M059J (cell line): ENCODE measurements at regions not wholly inside any gene's neighbourhood (a gene's known extent, or its start where the extent isn't known, plus 50 kb on each side); places are given as distances from the start of the nearest gene placed in this dataset.
A peak's percentile ranks its signal among the peaks of the same experiment; 100 is the strongest.
"Not testable (repeated sequence)": the region's sequence is repeated elsewhere in the genome, so short reads cannot be mapped to it uniquely, and the experiment has no call there.

ENCODE experiments used
- DNase-seq: peaks from one replicate; pipeline ENCODE4 v3.0.0-alpha.2; 2012; ENCODE audit warnings: low read depth

DNA sequence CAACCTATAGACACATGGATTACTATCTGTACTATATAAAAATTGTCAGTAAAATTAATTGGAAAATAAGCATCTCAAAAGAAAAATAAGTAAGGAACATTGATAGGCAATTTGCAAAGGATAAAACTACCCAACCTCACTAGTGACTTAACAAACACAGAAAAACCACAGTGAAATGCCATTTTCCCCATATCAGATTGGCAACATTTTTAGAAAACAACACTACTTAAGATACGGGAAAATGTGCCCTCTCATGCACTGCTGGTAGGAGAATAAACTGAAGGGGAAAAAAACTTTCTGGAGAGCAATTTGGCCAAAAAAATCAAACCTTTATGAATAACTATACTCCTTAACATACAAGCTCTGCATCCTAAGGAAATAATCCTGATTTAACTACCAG lies 254.0 kb downstream of the DEPDC1B start:
- DNase-seq, result peak; percentile 42

DNA sequence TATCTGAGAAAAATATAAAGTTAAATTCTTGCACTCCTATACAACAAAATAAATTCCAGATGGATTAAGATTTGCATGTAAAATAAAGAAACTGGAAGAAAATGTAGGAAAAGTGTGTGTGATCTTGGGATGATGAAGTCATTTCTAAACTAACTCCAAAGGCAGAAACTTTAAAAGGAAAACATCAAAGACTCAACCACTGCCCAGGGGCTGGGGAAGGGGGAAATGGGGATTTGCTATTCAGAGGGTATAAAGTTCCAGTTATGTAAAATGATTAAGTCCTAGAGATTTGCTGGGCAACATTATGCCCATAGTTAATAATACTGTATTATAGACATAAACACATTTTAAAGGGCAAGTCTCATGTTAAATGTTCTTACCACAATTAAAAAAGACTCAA lies 254.5 kb downstream of the DEPDC1B start:
- no peak for DNase-seq

DNA sequence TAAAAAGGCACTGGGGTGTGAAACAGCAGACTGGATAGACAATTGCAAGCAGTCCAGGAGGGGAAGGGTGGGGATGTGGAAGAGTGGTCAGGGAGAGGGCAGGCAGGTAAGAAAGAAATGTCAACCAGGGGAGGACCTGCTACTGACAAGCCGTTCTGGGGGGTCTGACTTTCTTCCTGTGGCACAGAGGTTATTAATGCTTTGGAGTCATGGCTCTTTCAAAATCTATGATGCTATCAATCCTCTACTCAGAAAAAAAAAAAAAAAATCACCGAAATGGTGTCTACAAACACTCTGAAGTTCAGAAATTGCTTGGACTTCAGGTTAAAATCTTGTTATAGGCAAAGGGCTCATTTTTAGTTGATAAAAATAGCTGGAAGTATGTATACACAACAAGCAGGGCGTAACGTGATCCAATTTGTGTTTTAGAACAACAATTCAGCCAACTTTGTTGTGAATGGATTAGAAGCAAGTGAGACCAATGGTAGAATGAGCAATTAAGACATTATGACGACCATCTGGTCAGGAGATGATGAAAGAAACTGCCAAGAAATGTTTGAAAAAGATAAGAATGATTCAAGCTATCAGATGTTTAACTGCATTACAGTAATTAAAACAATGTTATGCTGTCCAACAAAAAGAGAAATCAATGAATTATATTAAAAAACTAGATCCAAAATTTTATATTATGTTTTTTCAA lies 255.2 kb downstream of the DEPDC1B start:
- no peak for DNase-seq

DNA sequence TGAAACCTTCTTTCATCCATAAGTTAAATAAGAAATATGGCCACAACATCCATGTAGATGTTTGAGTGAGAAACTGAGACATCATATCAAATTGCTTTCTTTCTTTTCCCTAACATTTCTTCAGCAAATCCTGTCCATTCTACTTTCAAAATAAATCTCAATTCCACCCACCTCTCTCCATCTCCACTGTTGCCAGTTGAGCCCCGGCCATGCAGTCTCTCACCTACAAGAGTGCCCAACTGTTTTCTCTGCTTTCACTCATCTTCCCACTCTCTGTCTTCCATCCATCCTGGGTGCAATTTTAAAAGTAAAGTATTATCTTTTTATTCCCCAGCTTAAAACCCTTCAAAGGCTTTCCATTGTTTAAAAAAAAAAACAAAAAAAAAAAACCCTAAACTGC lies 260.4 kb downstream of the DEPDC1B start:
- no peak for DNase-seq

DNA sequence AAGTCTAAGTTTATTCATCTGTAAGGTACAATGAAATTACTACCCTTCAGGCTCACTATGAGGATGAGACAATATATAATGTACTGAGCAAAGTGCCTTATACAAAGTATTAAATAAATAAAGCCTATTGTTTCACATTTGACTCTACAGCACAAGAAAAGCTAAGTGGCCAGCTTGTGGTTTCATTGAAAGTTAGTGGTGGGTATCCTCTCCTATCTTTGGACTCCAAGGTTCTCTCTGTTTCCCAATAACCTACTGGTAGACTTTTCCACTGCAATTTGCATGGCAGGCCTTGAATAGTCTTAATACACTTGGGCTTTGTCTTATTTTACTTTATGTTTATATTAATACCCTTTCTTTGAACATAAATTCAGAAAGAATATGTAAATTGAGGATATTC lies 262.7 kb downstream of the DEPDC1B start:
- no peak for DNase-seq

DNA sequence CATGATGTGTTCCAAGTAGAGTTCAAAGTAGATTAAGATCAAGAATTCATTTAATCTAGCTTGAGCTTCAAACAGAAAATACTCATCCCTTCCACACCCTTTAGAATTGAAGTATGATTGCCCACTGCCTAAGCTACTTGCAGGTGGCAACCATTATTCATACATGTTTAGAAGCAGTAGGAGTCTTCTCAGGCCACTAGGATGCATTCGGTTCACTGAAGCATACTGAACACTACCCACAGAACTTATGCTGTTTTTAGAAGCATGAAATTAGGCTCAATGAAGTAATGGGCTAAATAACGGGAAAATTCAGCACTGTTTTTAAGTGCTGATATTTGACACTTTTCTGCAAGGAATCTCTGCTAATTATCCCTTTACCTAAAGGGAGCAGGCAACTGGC lies 263.4 kb downstream of the DEPDC1B start:
- DNase-seq, result no peak

DNA sequence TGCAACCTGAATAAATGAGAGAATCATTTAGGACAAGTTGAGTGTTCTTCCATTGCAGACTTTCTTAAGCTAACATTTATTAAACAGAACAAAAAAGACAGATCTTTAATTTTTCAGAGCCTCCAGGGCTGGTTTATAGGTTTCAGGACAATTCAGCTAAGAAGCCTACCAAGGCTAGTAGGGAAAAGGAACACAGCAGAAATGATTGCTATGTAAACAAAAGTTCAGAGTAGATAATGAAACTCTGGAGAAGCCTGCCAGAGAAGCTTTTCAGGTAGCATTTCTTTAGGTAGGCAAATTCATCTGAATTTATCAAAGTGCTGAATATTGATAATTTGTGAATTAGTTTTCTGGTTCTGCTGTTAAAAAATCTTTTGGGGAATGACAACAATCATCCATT lies 264.2 kb downstream of the DEPDC1B start:
- no peak for DNase-seq

DNA sequence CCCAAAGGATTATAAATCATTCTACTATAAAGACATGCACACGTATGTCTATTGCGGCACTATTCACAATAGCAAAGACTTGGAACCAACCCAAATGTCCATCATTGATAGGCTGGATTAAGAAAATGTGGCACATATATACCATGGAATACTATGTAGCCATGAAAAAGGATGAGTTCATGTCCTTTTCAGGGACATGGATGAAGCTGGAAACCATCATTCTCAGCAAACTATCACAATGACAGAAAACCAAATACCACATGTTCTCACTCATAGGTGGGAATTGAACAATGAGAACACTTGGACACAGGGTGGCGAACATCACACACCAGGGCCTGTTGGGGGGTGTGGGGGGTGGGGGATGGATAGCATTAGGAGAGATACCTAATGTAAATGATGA lies 273.8 kb downstream of the DEPDC1B start:
- not testable (repeated sequence) for DNase-seq

DNA sequence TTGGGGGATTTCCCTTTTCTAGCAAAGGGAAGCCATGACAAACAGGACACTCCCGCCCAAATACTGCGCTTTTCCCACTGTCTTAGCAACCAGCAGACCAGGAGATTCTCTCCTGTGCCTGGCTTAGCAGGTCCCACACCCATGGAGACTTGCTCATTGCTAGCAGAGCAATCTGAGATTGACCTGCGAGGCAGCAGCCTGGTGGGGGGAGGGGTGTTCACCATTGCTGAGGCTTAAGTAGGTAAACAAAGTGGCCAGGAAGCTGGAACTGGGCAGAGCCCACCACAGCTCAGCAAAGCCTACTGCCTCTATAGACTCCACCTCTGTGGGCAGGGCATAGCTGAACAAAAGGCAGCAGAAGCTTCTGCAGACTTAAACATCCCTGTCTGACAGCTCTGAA lies 279.2 kb downstream of the DEPDC1B start:
- DNase-seq, result not testable (repeated sequence)

DNA sequence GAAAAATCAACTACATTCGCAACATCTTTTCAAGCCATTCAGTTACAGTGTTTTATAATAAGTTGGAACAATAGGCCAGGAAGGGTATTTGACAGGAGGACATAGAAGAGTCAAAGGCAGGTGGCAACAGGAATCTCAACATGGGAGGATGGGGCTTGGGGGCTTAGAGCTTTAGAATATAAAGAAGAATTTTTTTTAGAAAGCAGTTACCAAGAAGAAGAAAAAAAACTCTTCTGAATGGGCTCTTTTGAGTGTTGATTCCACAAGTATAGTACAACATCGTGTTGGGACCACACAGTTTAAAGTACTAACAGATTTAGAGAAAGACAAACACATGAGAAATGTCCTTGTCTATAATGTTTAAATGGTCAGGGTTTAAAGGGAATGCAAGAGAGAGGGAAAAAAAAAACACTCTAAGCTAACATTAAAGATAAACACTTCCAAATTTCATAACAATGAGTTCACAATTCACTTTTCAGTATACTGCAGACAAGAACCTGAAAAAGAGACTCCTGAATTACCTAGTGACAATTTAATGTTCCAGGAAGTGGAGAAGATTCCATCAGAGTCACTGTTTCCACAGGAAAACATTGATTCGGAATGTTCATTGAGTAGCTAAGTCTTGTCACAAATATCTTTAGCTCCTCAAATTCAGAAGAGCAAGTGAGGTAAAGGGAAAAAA lies 282.3 kb downstream of the DEPDC1B start:
- no peak for DNase-seq

DNA sequence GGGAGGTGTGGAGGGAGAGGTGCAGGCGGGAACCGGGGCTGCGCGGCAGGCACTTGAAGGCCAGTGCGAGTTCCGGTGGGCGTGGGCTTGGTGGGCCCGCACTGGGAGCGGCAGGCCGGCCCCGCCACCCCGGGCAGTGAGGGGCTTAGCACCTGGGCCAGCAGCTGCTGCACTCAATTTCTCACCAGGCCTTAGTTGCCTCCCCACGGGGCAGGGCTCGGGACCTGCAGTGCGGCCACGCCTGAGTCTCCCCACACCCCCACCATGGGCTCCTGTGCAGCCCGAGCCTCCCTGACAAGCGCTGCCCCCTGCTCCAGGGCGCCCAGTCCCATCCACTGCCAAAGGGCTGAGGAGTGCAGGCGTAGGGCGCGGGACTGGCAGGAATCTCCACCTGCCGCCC lies 284.5 kb downstream of the DEPDC1B start:
- no peak for DNase-seq

DNA sequence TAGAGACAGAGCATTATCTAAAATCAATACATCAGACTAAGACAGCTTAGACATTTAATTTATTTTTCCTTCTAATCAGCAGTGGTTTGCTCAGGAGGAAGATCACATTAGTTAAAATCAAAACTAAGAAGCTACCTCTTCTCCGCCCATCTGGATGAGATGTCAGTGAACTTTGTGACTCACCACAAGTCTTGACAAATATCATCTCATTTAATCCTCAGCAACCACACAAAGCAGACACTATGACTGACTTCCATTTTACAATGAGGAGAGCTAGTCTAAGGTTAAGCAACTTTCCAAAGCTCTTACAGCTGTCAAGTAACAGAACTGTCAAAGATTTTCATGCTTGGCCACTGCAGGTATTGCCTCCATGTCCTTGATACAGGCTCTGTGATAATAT lies 289.5 kb downstream of the DEPDC1B start:
- peak; percentile 56 for DNase-seq

DNA sequence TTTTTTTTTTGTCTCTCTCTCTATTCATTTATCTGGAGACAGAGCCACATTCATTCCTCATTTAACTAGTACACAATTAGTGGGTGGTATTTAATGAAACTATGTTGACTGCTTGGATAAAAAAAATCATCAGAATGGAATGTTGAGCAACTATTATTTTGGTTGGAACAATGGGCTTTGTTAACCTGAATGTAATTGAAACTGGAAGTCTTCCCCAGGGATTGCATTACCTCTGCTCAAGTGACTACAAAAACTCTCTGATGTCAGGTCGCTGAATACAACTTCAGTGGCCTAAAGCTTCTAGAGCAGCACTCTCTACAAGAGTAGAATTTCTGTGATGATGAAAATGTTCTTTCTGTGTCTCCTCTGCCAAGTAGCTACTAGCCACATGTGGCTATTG lies 295.8 kb downstream of the DEPDC1B start:
- DNase-seq, result peak; percentile 42

DNA sequence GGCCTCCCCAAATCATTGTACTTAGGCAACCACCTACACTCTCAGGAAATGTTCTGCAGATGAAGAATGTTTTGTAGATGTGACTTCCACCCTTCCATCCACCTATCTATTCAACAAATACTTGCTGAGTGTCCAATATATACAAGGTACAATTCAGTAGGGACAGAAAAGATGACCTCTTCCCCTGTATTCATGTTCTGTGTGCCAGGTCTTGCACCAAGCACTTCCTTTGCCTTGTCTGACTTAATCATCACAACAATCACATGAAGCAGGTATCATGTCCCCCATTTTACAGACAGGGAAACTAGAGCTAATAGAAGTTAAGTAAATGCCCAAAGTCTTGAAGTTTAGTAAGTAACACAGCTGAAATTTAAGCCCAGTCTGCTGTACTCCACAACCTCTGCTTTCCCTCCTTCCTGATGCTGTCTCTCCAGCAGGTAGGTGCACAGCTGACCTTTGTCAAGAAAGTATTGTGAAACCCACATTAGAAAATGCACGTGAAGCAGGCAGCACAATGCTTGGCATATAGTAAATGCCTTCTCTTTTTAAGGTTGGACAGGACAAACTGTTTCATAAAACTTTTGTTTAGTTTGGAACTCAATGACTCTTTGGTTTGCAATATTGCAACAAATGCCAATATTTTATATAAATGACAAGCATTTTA lies 296.5 kb downstream of the DEPDC1B start:
- DNase-seq, result no peak

DNA sequence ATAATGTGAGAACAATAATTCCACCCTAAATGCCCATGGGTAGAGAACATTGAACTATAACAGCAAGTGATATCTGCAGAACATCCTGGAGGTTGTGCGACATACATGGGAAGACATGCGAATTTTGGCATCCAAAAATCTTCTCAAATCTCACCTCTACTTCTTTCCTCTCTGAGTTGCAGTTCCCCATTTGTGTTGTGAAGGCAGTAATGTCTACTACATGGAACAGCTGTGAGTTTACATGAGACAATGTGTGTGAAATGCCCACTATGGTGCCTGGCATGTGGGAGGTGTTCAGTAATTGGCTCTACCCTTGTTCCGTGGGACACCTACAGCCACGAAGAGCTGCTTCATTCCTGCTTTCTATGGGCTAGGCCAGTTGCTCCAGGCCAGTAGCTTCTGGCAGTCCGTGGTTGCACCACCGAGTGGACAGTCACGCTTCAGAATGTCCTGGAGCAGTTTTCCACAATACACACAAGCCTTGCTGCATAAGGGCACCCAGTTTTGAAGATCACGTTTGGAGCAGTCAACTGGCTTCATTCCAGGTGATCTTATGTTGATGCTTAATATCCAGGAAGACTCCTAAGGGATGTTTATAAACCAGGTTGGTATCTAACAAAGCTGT lies 297.7 kb downstream of the DEPDC1B start:
- DNase-seq, result peak; percentile 34

DNA sequence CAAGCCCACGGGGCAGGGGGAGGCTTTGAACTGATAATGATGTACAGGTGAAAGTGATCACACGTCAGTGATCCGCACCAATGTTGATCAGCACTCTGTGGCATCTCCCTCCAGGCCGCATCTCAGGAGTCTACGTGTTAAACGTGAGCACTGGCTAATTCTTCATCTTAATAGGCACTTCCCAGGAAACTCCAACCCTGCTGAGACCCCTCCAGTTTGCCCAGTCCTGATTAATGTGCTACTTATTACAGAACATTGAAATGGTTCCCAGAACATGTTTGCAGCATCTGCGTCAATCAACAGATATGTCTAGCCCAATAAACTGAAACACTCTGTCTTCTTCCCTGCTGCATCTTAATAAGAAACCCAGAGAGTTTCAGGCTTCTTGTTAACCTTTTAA lies 298.4 kb downstream of the DEPDC1B start:
- no peak for DNase-seq

DNA sequence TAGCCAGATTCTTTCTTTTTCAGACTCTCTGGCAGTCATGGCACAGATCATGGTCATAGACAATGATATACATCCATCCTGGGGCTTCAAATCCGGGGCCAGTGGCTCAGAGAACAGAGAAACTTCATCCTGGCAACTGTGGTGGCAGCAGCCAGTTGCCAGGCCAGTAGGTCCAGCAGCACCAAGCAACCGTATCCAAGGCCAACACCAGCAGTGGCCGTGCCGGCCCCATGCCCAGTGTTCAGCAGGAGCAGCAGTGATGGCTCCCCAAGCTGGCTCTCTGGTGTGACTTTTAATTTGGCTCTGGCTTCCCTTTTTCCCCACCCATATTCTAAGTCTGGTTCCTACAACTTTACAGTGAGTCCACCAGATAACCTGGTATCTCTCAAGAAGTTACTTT lies 300.5 kb downstream of the DEPDC1B start:
- peak; percentile 18 for DNase-seq

DNA sequence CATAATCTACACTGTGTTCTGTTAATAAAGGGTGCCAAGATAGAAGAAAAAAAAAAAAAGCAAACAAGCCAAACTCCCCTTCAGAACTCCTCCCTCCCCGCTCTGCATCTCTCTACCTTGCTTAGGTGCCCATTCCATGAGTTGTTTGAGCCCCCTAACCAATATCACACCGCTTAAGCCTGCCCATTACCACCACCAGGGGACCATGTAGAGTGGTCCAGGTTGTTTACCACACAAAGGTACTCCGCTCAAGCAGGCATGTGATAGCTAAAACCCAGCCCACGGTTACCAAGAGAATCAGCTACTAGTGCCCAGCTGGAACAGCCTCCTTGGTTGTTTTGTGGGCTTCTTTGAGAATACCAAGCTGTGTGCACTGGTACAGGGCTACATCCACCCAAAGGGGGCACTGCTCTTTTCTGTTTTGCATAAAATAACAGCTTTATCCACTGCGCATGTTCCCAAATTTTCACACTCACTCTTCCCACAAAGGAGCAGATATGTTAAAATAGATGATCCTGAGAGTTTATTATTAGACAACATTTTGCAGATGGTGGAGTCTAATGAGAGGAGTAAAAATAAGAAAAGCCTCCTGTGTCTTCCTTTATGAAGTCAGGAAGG lies 304.1 kb downstream of the DEPDC1B start:
- DNase-seq, result no peak

DNA sequence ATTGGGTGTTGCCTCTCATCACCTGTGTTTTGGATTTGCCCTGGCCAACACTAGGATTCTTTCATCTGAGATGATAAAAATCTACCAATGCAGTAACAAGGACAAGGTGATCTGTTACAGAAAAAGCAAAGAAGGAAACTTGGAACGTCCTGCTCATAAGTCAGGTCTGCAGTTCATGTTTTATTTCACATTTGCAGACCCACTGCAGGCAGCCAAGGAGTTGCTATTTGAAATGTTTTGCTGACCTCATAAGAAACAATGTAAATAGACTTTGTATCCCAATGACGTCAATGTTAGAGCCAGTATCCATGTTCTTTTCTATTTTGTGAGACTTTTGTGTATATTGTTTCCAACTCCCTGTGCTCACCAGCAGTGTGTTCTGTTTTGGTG lies 312.9 kb downstream of the DEPDC1B start:
- DNase-seq, result no peak

DNA sequence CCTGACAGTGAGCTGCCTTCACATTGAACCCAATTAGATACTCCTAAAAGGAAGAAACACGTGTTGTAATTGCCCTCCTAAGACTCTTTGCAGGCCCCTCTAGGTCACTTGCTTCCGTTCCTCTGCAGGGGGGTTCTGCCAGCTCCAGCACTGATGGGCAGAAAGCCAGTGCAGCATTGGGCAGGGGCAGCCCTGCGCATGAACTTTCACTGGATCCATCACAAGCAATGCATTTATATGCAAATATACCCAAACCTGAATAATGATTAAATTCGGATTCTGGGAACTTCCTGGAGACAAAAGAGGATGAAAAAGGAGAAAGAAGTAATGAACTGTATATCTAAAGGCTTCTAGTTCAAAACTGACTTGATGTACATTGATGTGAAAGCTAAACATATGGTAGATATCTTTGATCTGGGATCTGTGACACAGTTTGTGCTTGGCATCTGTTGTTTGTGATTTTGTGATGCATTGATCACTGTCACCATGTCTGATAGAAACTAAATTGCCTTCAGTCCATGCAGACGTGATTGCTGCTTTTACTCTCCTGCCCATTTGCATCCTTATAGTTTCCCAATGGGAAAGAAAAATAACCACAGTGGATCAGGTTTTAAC lies 313.4 kb downstream of the DEPDC1B start:
- no peak for DNase-seq

DNA sequence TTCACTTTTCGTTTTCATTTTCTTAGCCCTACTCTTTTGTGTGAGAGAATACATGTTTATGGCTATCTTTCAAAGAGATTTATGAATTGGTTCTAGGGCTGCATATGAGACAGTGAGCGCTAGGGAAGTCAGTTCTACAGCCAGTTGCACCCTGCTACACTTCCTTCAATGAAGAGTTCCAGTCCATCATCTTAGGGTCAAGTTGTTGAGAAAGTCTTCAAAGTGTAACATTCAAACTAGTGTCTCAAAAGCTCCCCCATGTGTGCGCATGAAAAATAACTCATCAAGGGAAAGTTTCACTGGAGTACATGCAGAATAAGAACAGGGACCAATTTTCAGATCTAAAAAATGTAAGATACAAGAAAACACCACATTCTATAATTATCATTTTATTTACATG lies 317.2 kb downstream of the DEPDC1B start:
- DNase-seq, result peak; percentile 56

DNA sequence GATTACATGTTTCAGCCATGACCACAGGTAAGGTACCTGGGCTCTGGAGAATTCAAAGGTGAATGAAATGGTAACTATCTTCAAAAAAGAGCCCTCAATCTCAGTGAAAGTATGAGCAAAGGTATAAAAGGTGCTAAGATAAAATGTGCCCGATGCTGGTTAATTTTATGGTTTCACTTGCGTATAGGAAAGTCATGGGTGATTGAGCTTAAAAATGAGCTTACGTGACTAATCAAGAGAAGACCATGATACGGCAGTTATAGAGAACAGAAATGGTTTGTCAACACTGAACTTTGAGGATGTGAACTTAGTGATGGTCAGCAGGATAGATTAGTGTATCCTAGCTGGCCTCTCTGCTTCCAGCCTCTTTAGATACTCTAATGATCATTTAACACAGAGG lies 320.1 kb downstream of the DEPDC1B start:
- DNase-seq, result no peak
